ENCODE measurements at regions not wholly inside any gene's neighbourhood (a gene's known extent, or its start where the extent isn't known, plus 50 kb on each side); places are given as distances from the start of the nearest gene placed in this dataset.

GRCh38 chr14:21868442-21869046, 194.9 kb upstream of the OR4E1 start (continued):
- TF ChIP-seq AFF4 (CRISPR knock-in tag; IDR thresholded peaks at IDR 0.05) = no peak
- TF ChIP-seq SMC3 (IDR thresholded peaks at IDR 0.05; ENCODE audit: low read length) = peak; percentile 15; the same call in 1 of the 2 replicates
- no peak for TF ChIP-seq SMYD3 (CRISPR knock-in tag; IDR thresholded peaks at IDR 0.05)
- 0 out of 2 replicates have a peak, but pooled peaks have one; percentile 5 for TF ChIP-seq NFE2L2 (IDR thresholded peaks at IDR 0.05; ENCODE audit: low read length)
- TF ChIP-seq ZNF780A (CRISPR knock-in tag; IDR thresholded peaks at IDR 0.05) = no peak
- no peak for TF ChIP-seq ZBTB10 (CRISPR knock-in tag; IDR thresholded peaks at IDR 0.05; ENCODE audit: borderline replicate concordance)
- TF ChIP-seq SRSF9 (IDR thresholded peaks at IDR 0.05; ENCODE audit: borderline replicate concordance, insufficient read depth, low read depth, low read length, poor library complexity, severe bottlenecking) = no peak
- TF ChIP-seq PITX1 (CRISPR knock-in tag; IDR thresholded peaks at IDR 0.05) = no peak
- peak; percentile 33; the same call in 1 of the 2 replicates for TF ChIP-seq MED1 (CRISPR knock-in tag; IDR thresholded peaks at IDR 0.05)
- no peak for TF ChIP-seq SP140L (CRISPR knock-in tag; IDR thresholded peaks at IDR 0.05; ENCODE audit: borderline replicate concordance)
- TF ChIP-seq PLRG1 (conservative IDR thresholded peaks at IDR 0.05) = no peak
- TF ChIP-seq ETV5 (CRISPR knock-in tag; IDR thresholded peaks at IDR 0.05; ENCODE audit: borderline replicate concordance) = no peak
- no peak for TF ChIP-seq SIX1 (CRISPR knock-in tag; IDR thresholded peaks at IDR 0.05; ENCODE audit: borderline replicate concordance)
- no peak for TF ChIP-seq NFIC (IDR thresholded peaks at IDR 0.05; ENCODE audit: low read length)
- TF ChIP-seq ZNF331 (CRISPR knock-in tag; IDR thresholded peaks at IDR 0.05) = no peak
- no peak for TF ChIP-seq ZNF354B (CRISPR knock-in tag; IDR thresholded peaks at IDR 0.05)
- no peak for TF ChIP-seq NFYB (CRISPR knock-in tag; IDR thresholded peaks at IDR 0.05)
- TF ChIP-seq XRCC5 (optimal IDR thresholded peaks at IDR 0.05; ENCODE audit: low read length) = peak; percentile 29

Measured in HepG2 (cell line).